ENCODE measurements at regions not wholly inside any gene's neighbourhood (a gene's known extent, or its start where the extent isn't known, plus 50 kb on each side); places are given as distances from the start of the nearest gene placed in this dataset.

GRCh38 chr5:104754311-104754995 lies 1191.9 kb upstream of the NUDT12 start:
- no peak for DNase-seq (ENCODE audit: low read depth in 2 of 2)

GRCh38 chr5:104751969-104752368 lies 1189.4 kb upstream of the NUDT12 start:
- DNase-seq (ENCODE audit: low read depth in 2 of 2), result no peak

- DNase-seq (ENCODE audit: low read depth in 2 of 2), result no peak
Measured at GRCh38 chr5:104739905-104740304, 1177.3 kb upstream of the NUDT12 start.

- DNase-seq (ENCODE audit: low read depth in 2 of 2), result no peak
Measured at GRCh38 chr5:104739503-104739902, 1176.9 kb upstream of the NUDT12 start.

- DNase-seq (ENCODE audit: low read depth in 2 of 2), result no peak
Measured at GRCh38 chr5:104736073-104736472, 1173.5 kb upstream of the NUDT12 start.

- DNase-seq (ENCODE audit: low read depth in 2 of 2), result no peak
Measured at GRCh38 chr5:104734046-104734445, 1171.5 kb upstream of the NUDT12 start.

- no peak for DNase-seq (ENCODE audit: low read depth in 2 of 2)
Measured at GRCh38 chr5:104733063-104733669, 1170.6 kb upstream of the NUDT12 start.

- no peak for DNase-seq (ENCODE audit: low read depth in 2 of 2)
Measured at GRCh38 chr5:104731331-104731730, 1168.7 kb upstream of the NUDT12 start.

GRCh38 chr5:104708027-104708426 lies 1145.4 kb upstream of the NUDT12 start:
- no peak for DNase-seq (ENCODE audit: low read depth in 2 of 2)

GRCh38 chr5:104706600-104706999 lies 1144.0 kb upstream of the NUDT12 start:
- no peak for DNase-seq (ENCODE audit: low read depth in 2 of 2)

- DNase-seq (ENCODE audit: low read depth in 2 of 2), result no peak
Measured at GRCh38 chr5:104702212-104702611, 1139.6 kb upstream of the NUDT12 start.

- no peak for DNase-seq (ENCODE audit: low read depth in 2 of 2)
Measured at GRCh38 chr5:104699438-104699837, 1136.8 kb upstream of the NUDT12 start.

- DNase-seq (ENCODE audit: low read depth in 2 of 2), result no peak
Measured at GRCh38 chr5:104661256-104661655, 1098.7 kb upstream of the NUDT12 start.

GRCh38 chr5:104659497-104659896 lies 1096.9 kb upstream of the NUDT12 start:
- no peak for DNase-seq (ENCODE audit: low read depth in 2 of 2)

- DNase-seq (ENCODE audit: low read depth in 2 of 2), result no peak
Measured at GRCh38 chr5:104652271-104652861, 1089.8 kb upstream of the NUDT12 start.

- DNase-seq (ENCODE audit: low read depth in 2 of 2), result no peak
Measured at GRCh38 chr5:104650313-104651055, 1087.9 kb upstream of the NUDT12 start.

- DNase-seq (ENCODE audit: low read depth in 2 of 2), result no peak
Measured at GRCh38 chr5:104646416-104646815, 1083.8 kb upstream of the NUDT12 start.

- DNase-seq (ENCODE audit: low read depth in 2 of 2), result no peak
Measured at GRCh38 chr5:104643320-104643719, 1080.7 kb upstream of the NUDT12 start.

GRCh38 chr5:104635227-104635626 lies 1072.6 kb upstream of the NUDT12 start:
- no peak for DNase-seq (ENCODE audit: low read depth in 2 of 2)

- no peak for DNase-seq (ENCODE audit: low read depth in 2 of 2)
Measured at GRCh38 chr5:104628911-104629310, 1066.3 kb upstream of the NUDT12 start.

- no peak for DNase-seq (ENCODE audit: low read depth in 2 of 2)
Measured at GRCh38 chr5:104626122-104626521, 1063.5 kb upstream of the NUDT12 start.

GRCh38 chr5:104612005-104612404 lies 1049.4 kb upstream of the NUDT12 start:
- no peak for DNase-seq (ENCODE audit: low read depth in 2 of 2)

All from stimulated activated CD8-positive, alpha-beta memory T cell treated with anti-CD3 and anti-CD28 coated beads, Interleukin-2, amount 100 ng/mL, for 48 hours (primary cell).